Activated CD4-positive, alpha-beta T cell treated with anti-CD3 and anti-CD28 coated beads, Interleukin-10, Interleukin-2, amounts not matched to agents 100 ng/mL and 50 ng/mL, durations not matched to agents 16 hours and 8 hours (primary cell): ENCODE measurements at regions not wholly inside any gene's neighbourhood (a gene's known extent, or its start where the extent isn't known, plus 50 kb on each side); places are given as distances from the start of the nearest gene placed in this dataset.

ENCODE experiments used
- DNase-seq: peaks from one replicate; pipeline ENCODE4 v3.0.0-alpha.2; 2020

GRCh38 chr22:27633296-27633871, 168.2 kb downstream of the MN1 start:
- no peak for DNase-seq

GRCh38 chr22:27634043-27634740, 167.4 kb downstream of the MN1 start:
- no peak for DNase-seq

GRCh38 chr22:27635435-27635834, 166.1 kb downstream of the MN1 start:
- no peak for DNase-seq

- no peak for DNase-seq
Observed at GRCh38 chr22:27635852-27636251, 165.7 kb downstream of the MN1 start.

- DNase-seq = no peak
Observed at GRCh38 chr22:27636716-27637508, 164.6 kb downstream of the MN1 start.

GRCh38 chr22:27637604-27638003, 164.0 kb downstream of the MN1 start:
- DNase-seq = no peak

GRCh38 chr22:27638329-27639233, 163.0 kb downstream of the MN1 start:
- DNase-seq = no peak

GRCh38 chr22:27639248-27640086, 162.1 kb downstream of the MN1 start:
- no peak for DNase-seq

GRCh38 chr22:27641049-27641795, 160.3 kb downstream of the MN1 start:
- no peak for DNase-seq

- no peak for DNase-seq
Observed at GRCh38 chr22:27642104-27642800, 159.3 kb downstream of the MN1 start.

GRCh38 chr22:27643907-27644306, 157.6 kb downstream of the MN1 start:
- DNase-seq = no peak

GRCh38 chr22:27644566-27644965, 157.0 kb downstream of the MN1 start:
- DNase-seq = no peak

GRCh38 chr22:27647540-27647939, 154.0 kb downstream of the MN1 start:
- no peak for DNase-seq

- no peak for DNase-seq
Observed at GRCh38 chr22:27648074-27648473, 153.5 kb downstream of the MN1 start.

- DNase-seq = no peak
Observed at GRCh38 chr22:27648853-27649252, 152.7 kb downstream of the MN1 start.

GRCh38 chr22:27650572-27650971, 151.0 kb downstream of the MN1 start:
- no peak for DNase-seq

- no peak for DNase-seq
Observed at GRCh38 chr22:27650985-27651384, 150.6 kb downstream of the MN1 start.

- no peak for DNase-seq
Observed at GRCh38 chr22:27651486-27651885, 150.1 kb downstream of the MN1 start.

- no peak for DNase-seq
Observed at GRCh38 chr22:27654546-27655445, 146.8 kb downstream of the MN1 start.
